Superior temporal gyrus (tissue), 1 donor: ENCODE measurements at regions not wholly inside any gene's neighbourhood (a gene's known extent, or its start where the extent isn't known, plus 50 kb on each side); places are given as distances from the start of the nearest gene placed in this dataset.
"Not testable (repeated sequence)": the region's sequence is repeated elsewhere in the genome, so short reads cannot be mapped to it uniquely, and the experiment has no call there.

ENCODE experiments used
- DNase-seq: peaks from one replicate; pipeline ENCODE4 v3.0.0-alpha.2; 2016; ENCODE audit errors: extremely low spot score

GRCh38 chrX:83077606-83078005, 430.5 kb upstream of the POU3F4 start:
- peak; percentile 10 for DNase-seq

GRCh38 chrX:83101961-83102360, 406.1 kb upstream of the POU3F4 start:
- no peak for DNase-seq

DNA sequence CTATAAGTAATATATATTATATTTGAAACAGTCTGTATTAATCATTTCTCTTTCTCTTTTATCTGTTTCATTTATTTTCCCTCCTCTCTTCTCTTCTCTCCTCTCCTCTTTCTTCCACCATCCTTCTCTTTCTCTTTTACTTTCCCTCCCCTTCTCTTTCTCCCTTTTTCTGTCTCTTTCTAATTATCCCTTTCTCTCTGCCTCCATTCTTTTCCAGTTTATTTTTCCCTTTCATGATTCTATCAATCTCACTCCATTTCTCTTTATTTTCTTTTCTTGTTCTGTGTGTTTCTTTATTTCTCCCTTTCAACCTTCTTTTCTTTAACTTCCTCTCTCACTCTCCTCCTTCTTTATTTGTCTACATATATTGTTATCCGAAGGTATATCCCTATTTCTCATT, 399.8 kb upstream of the POU3F4 start:
- no peak for DNase-seq

DNA sequence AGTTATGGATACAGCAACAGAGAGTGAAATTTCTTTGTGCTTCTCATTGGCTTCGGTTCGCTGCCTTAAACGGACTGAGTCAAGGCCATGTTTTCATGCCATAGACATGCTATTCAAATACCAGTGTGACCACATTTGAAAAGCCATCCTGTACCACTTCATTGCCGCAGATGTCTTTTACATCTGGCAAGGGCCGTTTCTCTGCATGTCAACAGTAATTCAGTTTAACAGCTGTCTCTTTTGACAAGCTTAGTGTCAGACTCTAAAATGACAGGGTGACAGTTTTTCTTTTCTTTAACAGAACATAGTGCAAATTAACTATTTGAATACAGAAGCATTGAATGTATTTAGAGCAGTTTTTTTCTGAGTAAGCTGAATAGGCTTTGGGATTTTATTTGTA, 362.2 kb upstream of the POU3F4 start:
- no peak for DNase-seq

DNA sequence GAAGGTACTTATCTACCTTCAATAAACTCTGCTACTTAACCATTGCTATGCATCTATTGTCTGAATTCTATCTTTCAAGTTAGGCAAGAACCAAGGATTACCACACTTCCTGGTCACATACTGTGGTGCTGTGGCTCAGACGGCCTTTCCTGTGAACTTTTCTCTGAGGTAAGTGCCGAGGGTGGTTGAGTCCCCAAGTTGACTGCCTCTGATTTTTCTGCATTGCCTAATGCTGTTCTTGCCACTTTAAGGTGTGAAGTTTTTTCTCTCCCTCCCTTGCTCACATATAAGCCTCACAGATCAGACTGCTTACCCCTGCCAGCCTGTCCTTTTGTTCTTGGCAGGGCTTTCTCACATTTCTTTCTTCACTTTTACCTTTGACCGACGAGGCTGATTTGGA, 348.0 kb upstream of the POU3F4 start:
- no peak for DNase-seq

DNA sequence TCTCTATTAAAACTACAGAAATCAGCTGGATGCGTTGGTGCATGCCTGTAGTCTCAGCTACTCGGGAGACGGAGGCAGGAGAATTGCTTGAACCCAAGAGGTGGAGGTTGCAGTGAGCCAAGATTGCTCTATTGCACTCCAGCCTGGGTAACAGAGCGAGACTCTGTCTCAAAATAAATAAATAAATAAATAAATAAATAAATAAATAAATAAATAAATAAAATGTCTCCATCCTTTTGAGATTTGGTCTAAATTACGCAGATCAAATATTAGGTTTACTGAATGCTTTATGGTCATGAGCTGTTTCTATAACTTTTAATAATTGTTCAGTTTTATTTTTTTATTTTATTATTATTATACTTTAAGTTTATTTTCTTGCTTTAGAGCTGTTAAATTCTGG, 344.0 kb upstream of the POU3F4 start:
- not testable (repeated sequence) for DNase-seq

DNA sequence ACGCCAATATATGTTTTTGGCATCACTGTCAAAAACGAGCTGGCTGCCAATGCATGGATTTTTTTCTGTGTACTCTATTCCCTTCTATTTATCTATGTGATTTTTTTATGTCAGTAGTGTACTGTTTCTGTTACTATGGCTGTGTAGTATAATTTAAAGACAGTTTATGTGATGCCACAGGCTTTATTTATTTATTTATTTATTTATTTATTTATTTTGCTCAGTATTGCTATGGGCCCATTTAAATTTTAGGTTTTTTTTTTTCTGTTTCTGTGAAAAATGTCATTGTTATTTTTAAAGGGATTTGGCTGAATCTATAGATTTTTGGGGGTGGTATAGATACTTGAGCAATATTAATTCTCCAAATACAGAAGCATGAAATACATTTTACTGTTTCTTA, 338.4 kb upstream of the POU3F4 start:
- no peak for DNase-seq

DNA sequence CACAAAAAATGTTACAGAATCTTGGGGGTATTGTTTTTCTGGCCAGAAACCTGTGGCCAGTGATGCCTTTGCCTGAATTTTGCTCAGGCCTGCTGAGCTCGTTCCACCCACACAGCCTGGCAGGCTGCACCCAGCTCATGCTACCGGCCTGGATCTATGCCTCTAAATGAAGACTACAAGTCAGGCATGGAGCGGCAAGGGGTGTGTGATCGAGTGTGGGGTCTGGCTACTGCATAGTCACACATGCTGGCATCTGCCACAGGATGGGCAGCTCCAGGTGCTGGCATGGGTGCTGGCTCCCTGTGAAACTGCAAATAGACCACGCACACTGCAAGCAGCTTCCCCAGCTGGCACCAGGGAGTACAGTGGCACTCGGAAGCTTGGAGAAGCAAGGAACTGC, 323.1 kb upstream of the POU3F4 start:
- no peak for DNase-seq

- DNase-seq: no peak
Measured at GRCh38 chrX:83185887-83186286, 322.2 kb upstream of the POU3F4 start.

DNA sequence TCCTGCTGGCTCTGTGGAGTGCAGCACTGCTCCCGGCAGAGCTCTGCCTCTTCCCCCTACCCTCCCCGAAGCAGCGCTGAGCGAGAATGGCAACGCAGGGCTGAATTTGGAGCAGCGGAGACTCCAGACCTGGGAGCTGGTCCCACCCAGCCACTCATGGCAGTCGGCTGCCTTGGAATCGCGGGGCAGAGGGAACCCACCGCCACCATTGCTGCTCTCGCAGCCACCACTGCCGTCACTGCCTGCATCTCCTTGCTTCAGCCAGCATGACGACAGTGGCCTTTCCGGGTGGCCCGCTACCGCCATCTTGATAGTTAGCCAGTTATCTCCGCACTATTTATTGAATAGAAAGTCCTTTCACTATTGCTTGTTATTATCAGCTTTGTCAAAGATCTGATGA, 321.5 kb upstream of the POU3F4 start:
- DNase-seq: no peak
